Activated naive CD4-positive, alpha-beta T cell treated with anti-CD3 and anti-CD28 coated beads, Interleukin-2, amount 50 U/mL, for 16 hours (primary cell): ENCODE measurements at regions not wholly inside any gene's neighbourhood (a gene's known extent, or its start where the extent isn't known, plus 50 kb on each side); places are given as distances from the start of the nearest gene placed in this dataset.
"Not testable (repeated sequence)": the region's sequence is repeated elsewhere in the genome, so short reads cannot be mapped to it uniquely, and the experiment has no call there.

Source experiments
- DNase-seq: peaks from one replicate; pipeline ENCODE4 v3.0.0-alpha.2; 2020

DNA sequence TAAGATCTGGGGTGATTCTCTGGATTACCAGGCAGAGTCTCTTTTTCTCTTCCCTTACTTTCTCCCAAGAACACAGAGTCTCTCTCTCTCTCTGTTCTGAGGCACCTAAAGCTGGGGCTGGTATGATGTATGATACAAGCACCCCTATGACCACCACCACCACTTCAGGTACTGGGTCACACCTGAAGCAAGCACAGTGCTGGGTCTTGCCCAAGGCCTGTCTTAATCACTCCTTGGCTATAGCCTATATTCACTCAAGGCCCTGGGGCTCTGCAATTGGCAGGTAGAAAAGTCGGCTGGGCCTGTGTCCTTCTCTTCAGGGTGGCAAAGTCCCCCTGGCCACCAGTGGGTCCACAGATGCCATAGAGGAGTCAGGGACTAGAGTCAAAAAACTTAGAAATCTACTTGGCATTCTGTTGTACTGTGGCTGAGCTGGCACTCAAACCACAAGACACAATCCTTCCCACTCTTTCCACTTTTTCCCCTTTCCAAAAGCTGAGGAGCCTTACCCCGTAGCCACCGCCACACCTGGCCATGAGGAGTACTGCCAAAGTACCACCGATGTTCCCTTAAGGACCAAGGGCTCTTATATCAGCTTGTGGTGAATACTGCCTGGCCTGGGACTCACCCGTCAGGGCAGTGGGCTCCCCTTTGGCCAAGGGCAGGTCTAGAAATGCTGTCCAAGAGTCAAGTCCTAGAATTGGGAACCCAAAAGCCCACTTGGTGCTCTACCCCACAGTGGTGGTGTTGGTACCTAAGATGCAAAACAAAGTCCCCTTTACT is 159.2 kb downstream of the POTEM start:
- DNase-seq = not testable (repeated sequence)

DNA sequence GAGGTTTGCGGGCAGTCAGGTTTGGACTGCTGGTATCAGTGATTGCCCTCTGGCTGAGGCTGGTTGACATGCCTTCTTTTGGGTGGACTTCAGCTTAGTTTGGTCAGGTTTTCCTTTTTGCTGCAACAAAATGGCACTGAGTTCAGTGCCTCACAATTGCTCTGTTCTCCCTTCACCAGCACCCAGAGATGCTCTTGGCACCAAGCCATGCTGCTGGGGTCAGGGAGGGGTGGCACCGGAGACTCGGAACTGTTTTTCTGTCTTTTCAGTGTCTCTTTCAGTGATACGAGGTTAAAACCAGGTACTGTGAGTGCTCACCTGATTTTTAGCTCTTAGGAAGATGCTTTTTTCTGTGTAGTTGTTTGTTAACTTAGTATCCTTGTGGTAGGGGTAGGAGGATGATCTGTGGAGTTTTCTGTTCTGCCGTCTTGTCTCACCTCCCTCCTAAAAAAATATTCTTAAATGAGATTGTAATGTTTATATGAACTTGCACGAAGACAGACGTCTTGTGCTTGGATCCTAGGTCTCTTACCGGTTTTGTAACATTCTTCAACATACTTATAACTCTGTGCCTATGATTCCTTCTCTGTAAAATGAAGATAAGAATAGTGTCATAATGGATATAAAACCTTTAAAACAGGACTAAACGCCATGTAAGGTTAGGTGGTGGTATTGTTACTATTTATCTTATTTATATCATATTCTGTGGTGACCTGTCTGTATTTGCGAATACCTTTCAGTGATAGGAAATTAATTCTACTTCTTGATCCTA is 160.6 kb downstream of the POTEM start:
- not testable (repeated sequence) for DNase-seq

- not testable (repeated sequence) for DNase-seq
Measured at GRCh38 chr14:19131553-19131952, 164.3 kb downstream of the POTEM start.

DNA sequence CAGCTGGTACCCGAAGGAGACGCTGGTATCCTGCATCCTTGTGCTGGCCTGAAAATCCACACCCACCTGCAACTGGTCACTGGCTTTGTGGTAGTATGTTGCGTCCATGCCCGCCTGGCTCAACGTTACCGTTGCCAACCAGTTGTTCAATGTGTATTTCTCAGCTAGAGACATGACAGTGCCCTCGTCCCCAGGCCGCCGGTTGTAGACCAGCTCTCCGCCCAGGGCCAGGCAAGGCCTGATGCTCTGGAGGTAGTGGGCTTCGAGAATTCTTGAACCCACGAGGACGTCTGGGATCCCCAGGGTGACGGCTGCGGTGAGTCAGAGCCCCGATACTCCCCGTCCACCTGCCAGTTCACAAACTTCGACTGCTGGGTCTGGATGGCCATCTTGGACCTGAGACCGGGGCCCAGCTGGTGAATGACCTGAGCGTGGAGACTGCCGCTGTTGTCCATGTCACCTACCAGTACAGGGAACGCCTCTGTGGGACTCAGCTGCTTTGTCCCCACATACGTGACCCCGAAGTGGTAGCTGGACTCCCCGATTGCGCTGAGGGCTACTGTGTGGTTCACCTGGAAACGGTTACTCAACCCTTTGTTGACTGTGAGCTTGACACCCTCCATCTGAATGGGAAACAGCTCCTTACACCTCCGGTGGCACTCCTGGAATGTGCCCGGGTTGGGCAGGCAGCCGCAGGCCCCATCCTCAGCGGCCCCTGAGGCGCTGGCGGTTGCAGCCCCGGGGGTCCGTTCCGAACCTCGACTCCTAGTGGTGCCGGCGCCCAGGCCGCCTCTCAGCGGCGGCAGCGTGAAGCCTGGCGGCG is 165.0 kb downstream of the POTEM start:
- DNase-seq = not testable (repeated sequence)

DNA sequence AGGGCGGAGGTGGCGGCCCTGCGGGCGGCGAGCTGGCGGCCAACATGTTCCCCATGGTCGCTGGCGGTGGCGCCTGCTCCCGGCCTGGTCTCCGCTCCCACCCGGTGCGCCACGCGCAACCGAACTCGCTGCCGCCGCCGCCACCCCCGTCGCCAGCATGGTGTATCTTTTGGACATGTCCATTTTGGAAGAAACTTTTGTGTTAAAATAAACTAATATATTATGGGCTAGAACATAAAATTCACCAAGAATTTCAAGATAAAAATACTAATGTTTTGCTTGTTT is 165.5 kb downstream of the POTEM start:
- not testable (repeated sequence) for DNase-seq

- DNase-seq = not testable (repeated sequence)
Measured at GRCh38 chr14:19157106-19157709, 190.0 kb downstream of the POTEM start.

GRCh38 chr14:19158012-19158411 is 190.8 kb downstream of the POTEM start:
- not testable (repeated sequence) for DNase-seq

DNA sequence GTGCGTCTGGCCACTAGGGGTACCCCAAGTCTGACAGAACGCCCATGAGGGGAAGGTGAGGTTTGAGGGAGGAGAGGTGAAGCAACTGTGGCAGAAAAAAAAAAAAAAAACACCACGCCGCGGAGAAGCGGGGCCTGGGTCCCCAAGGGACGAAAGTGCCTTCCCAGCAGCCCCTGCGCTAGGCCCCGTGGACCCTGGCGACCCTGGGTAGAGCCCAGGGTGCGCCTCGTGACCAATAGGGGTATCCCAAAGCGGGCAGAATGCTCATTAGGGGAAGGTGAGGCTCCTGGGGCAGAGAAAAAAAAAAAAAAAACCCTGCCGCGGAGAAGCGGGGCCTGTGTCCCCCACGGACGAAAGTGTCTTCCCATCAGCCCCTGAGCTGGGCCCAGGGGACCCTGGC is 191.4 kb downstream of the POTEM start:
- DNase-seq = not testable (repeated sequence)

DNA sequence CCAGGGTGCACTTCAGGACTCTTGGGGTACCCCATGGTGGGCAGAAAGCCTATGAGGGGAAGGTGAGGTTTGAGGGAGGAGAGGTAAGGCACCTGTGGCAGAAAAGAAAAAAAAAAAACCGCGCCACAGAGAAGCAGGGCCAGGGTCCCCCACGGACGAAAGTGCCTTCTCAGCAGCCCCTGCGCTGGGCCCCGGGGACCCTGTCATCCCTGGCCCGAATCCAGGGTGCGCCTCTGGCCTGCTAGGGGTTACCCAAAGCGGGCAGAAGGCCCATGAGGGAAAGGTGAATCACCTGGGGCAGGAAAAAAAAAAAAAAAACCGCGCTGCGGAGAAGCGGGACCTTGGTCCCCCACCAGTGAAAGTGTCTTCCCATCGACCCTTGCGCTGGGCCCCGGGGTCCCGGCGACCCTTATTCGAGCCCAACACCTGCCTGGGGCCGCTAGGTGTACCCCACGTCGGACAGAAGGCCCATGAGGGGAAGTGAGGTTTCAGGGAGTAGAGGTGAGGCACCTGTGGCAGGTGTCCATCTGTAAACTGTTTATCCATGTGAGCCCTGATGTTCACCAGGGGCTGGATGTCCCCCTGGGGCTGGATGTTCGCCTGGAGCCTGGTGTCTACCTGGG is 191.9 kb downstream of the POTEM start:
- DNase-seq = not testable (repeated sequence)

DNA sequence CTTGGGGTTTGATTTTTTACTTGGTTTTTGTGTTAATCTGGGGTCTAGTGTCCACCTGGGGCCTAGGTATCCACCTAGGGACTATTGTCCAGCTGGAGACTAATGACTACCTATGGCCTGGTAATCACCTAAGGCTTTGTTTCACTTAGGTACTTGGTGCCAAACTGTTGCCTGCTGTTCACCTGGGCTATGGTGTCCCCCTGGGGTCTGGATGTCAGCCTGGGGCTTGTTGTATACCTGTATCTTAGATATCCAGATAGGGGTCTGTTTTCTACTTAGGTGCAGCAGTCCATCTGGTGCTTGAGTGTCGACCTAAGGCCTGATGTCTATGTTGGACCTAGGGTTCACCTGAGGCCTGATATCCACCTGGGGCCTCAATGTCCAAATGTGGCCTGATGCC is 193.1 kb downstream of the POTEM start:
- DNase-seq = not testable (repeated sequence)

DNA sequence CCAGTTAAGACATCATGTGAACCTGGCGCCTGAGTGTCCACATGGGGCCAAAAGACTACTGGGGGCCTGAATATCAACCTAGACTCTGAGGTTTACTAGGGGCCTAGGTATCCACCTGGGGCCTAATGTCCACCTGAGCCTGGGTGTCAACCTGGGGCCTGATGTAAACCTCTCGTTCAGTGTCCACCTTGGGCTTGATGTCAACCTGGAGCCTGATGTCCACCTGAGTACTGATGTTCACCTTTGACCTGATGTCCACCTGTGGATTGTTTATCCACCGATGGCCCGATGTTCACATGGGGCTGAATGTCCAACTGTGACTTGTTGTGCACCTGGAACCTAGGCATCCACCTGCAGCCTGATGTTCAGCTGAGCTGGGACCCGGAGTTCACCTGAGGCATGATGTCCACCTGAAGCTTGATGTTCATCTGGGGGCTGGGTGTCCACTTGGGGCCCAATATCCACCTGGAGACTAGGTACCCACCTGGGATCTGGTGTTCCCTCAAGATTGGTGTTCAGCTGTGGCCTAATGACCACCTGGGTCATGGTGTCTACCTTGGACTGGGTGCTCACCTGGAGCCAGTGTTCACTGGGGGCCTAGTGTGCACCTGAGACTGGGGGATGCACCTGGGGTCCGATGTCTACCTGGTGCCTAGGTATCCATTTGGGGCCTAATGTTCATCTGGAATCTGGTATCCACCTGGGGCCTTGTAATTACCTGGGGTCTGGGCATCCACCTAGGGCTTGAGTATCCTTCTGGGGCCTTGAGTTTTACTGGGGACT is 194.2 kb downstream of the POTEM start:
- DNase-seq = not testable (repeated sequence)

- DNase-seq = not testable (repeated sequence)
Measured at GRCh38 chr14:19162034-19162706, 194.9 kb downstream of the POTEM start.

- DNase-seq = not testable (repeated sequence)
Measured at GRCh38 chr14:19162920-19163319, 195.7 kb downstream of the POTEM start.

DNA sequence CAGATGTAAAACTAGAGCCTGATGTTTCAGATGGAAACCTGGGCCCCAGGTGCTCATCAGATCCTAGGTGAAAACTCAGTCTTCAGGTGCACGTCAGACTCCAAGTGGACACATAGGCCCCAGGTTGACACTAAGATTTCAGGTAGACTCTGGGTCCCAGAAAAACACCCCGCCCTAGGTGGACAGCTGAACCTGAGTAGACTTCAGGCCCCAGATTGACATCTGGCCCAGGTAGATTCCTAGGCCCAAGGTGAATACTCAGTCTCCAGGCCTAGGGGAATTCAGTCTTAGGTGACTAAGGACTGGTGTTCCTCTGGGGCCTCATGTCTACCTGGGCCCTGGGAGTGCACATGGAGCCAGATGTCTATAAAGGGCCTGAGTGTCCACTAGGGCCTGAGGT is 196.7 kb downstream of the POTEM start:
- DNase-seq = not testable (repeated sequence)

DNA sequence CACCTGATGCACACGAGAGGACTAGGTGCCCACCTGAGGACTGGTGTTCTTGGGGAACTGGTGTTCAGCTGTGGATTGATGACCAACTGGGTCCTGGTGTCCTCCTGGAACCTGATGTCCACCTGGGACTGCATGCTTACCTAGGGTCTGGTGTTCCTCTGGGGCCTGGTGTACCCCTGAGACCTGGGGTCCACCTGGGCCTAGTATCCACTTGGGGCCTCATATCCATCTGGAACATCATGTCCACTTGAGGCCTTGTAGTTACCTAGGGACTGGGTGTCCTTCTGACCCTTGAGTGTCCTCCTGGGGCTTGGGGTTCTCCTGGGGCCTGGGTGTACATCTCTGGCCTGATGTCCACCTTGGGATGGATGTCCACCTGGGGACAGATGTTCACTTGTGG is 197.2 kb downstream of the POTEM start:
- not testable (repeated sequence) for DNase-seq

DNA sequence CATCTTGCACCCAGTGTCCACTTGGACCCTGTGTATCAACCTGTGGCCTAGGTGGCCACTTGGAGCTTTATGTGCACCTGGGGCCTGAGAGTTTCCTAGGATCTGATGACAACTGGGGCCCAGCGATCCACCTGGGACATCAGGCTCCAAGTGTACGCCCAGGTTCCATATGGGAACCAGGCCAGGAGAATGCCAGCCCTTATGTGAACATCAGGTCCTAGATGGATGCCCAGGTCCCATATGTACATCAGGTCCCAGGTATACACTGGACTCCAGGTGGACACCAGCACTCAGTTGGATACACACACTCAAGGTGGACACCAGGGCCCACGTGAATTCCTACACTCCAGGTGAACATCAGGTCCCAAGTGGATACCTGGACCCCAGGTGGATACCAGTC is 198.8 kb downstream of the POTEM start:
- not testable (repeated sequence) for DNase-seq

- not testable (repeated sequence) for DNase-seq
Measured at GRCh38 chr14:19167454-19168190, 200.4 kb downstream of the POTEM start.

DNA sequence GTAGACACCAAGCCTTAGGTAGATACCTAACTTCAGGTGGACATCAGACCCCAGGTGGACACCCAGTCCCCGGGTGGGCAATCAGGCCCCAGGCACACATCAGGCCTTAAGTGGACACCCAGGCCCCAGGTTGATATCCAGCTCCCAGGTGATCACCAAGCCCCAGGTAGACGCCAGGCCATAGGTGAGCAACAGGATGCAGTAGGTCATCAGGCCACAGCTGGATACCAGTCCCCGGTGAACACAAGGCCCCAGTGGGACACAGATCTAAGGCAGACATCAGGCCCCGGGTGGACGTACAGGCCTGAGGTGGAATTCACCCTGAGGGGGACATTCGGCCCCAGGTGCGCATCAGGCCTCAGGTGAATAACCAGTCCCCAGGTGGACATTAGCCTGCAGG is 201.0 kb downstream of the POTEM start:
- not testable (repeated sequence) for DNase-seq

GRCh38 chr14:19169561-19170362 is 202.5 kb downstream of the POTEM start:
- DNase-seq = not testable (repeated sequence)
